HepG2 (cell line): ENCODE measurements at regions not wholly inside any gene's neighbourhood (a gene's known extent, or its start where the extent isn't known, plus 50 kb on each side); places are given as distances from the start of the nearest gene placed in this dataset.

ENCODE experiments used
- ATAC-seq: fragments of 200-7000 bp; cut with Tn5 transposase; 3 replicates; pipeline ENCODE4 v1.9.1; 2020; ENCODE audit warnings: mild to moderate bottlenecking, moderate library complexity
- BruUV-seq: library from RNA; stranded (reverse); fragments of 400-500 nt; replicated peaks from 2 replicates; lab custom pipeline; 2021; lab: Mats Ljungman, UMichigan
- CTCF ChIA-PET: fragments of 300-600 bp; formaldehyde crosslinking; extraction: SDS; loops from one replicate; lab custom pipeline; 2021; ENCODE audit warnings: low total read pairs, inconsistent platforms, low intra/inter-chr PET ratio; lab: Yijun Ruan, JAX
- POLR2A ChIA-PET: fragments of 350-600 bp; sonication (Branson Sonifier 250); formaldehyde crosslinking; loops from one replicate; lab custom pipeline; 2020; ENCODE audit warnings: antibody characterized with exemption, inconsistent platforms; lab: Yijun Ruan, JAX
- DNase-seq: peaks from one replicate; pipeline ENCODE4 v3.0.0-alpha.2; 2015; ENCODE audit warnings: low spot score
- FAIRE-seq: peaks from 3 replicates; lab custom pipeline; 2011; peaks lifted over from hg19 to GRCh38; lab: Jason Lieb, UNC
- H2AFZ ChIP-seq: one replicate; pipeline ENCODE4 v1.6.1; 2011; ENCODE audit warnings: low read length, inconsistent platforms
- H3K27ac ChIP-seq: fragments of 300-600 bp; 3 replicates; pipeline ENCODE4 v1.8.0; 2011; ENCODE audit warnings: mixed run types, mild to moderate bottlenecking, mixed read lengths, low read length, inconsistent platforms; ENCODE audit not compliant: insufficient read depth; ENCODE audit errors: extremely low read length
- H3K27me3 ChIP-seq, 2 experiments: fragments of 200-600 bp in 1 of 2; 2 replicates in 1 of 2; 3 replicates in 1 of 2; pipeline versions ENCODE4 v1.6.0 to v1.8.0; 2011; ENCODE audit warnings: low read length in 2 of 2, mild to moderate bottlenecking in 2 of 2, moderate library complexity in 2 of 2, inconsistent platforms in 1 of 2; ENCODE audit not compliant: insufficient read depth in 2 of 2, control insufficient read depth in 1 of 2
- H3K36me3 ChIP-seq, 2 experiments: fragments of 200-600 bp in 1 of 2; replicated peaks in 1 of 2; 2 replicates in 1 of 2; 3 replicates in 1 of 2; pipeline versions ENCODE4 v1.5.1 to v1.8.0; 2011; ENCODE audit warnings: low read length in 2 of 2, inconsistent platforms in 1 of 2; ENCODE audit not compliant: insufficient read depth in 2 of 2, control insufficient read depth in 1 of 2
- H3K4me1 ChIP-seq: 2 replicates; pipeline ENCODE4 v1.5.1; 2012; ENCODE audit warnings: low read length, inconsistent platforms; ENCODE audit not compliant: insufficient read depth
- H3K4me2 ChIP-seq: 2 replicates; pipeline ENCODE4 v1.6.0; 2011; ENCODE audit warnings: low read depth, low read length, inconsistent platforms
- H3K4me3 ChIP-seq, 3 experiments: fragments of 200-600 bp in 1 of 3; sonication (generic), shearing (Covaris generic) in 1 of 3; replicated peaks in 1 of 3; 2 replicates each; pipeline ENCODE4 v1.5.1; 2011 to 2016; ENCODE audit warnings: low read length in 3 of 3, inconsistent platforms in 2 of 3, low read depth in 2 of 3, mild to moderate bottlenecking in 2 of 3, control low read depth in 1 of 3, mixed read lengths in 1 of 3; ENCODE audit not compliant: insufficient read depth in 1 of 3
- H3K79me2 ChIP-seq: one replicate; pipeline ENCODE4 v1.6.1; 2011; ENCODE audit warnings: low read length, inconsistent platforms; ENCODE audit not compliant: insufficient read depth
- H3K9ac ChIP-seq: 2 replicates; pipeline ENCODE4 v1.6.0; 2011; ENCODE audit warnings: mild to moderate bottlenecking, low read depth, low read length, inconsistent platforms; ENCODE audit not compliant: insufficient read depth
- H3K9me3 ChIP-seq: 2 replicates; pipeline ENCODE4 v1.5.1; 2012; ENCODE audit warnings: mild to moderate bottlenecking, low read length
- H4K20me1 ChIP-seq: 2 replicates; pipeline ENCODE4 v1.6.0; 2011; ENCODE audit warnings: inconsistent platforms, mild to moderate bottlenecking, low read length, moderate library complexity; ENCODE audit not compliant: insufficient read depth
- HNRNPK ChIP-seq: fragments of 200-400 bp; formaldehyde crosslinking; IDR thresholded peaks from 2 replicates; pipeline ENCODE4 v1.6.1; 2018; ENCODE audit warnings: low read length, low read depth, moderate library complexity, mild to moderate bottlenecking; ENCODE audit not compliant: poor library complexity, severe bottlenecking
- MAFF ChIP-seq: IDR thresholded peaks from 2 replicates; pipeline ENCODE4 v1.6.1; 2011; ENCODE audit warnings: low read depth, low read length, improper control_type of control experiment
- MAFK ChIP-seq, 2 experiments: IDR thresholded peaks in 1 of 2; conservative IDR thresholded peaks in 1 of 2; 2 replicates each; pipeline ENCODE4 v1.6.1; 2011; ENCODE audit warnings: improper control_type of control experiment in 2 of 2, low read length in 2 of 2
- MLLT10 ChIP-seq: sonication (generic); formaldehyde crosslinking; IDR thresholded peaks from 2 replicates; pipeline ENCODE4 v1.4.0; 2020; ENCODE audit warnings: missing genetic modification reagents
- RFX1 ChIP-seq: fragments of 450-650 bp; IDR thresholded peaks from 2 replicates; pipeline ENCODE4 v1.6.1; 2017
- SMAD3 ChIP-seq: sonication (generic); formaldehyde crosslinking; IDR thresholded peaks from 2 replicates; pipeline ENCODE4 v1.4.0; 2020; ENCODE audit warnings: missing genetic modification reagents
- ZNF30 ChIP-seq: sonication (generic); formaldehyde crosslinking; IDR thresholded peaks from 2 replicates; pipeline ENCODE4 v1.5.0; 2020; ENCODE audit warnings: mild to moderate bottlenecking, missing genetic modification reagents
- ZNF564 ChIP-seq: sonication (generic); formaldehyde crosslinking; IDR thresholded peaks from 2 replicates; pipeline ENCODE4 v1.8.1; 2023; ENCODE audit warnings: mild to moderate bottlenecking, missing genetic modification reagents
- ZNF775 ChIP-seq: sonication (generic); formaldehyde crosslinking; IDR thresholded peaks from 2 replicates; pipeline ENCODE4 v1.4.0; 2020; ENCODE audit warnings: missing genetic modification reagents, mild to moderate bottlenecking, moderate library complexity, borderline replicate concordance
- WGBS: methylation state at CpG from one replicate; pipeline ENCODE4 v1.1.6; 2017; ENCODE audit warnings: low lambda C conversion rate; 5-methylcytosine and 5-hydroxymethylcytosine counted together
- in situ Hi-C: cut with HindIII; loops from 2 replicates; pipeline ENCODE4 v1.10.0; 2017; ENCODE audit warnings: low pct_unique_long_range_greater_than_20kb; ENCODE audit not compliant: extremely low pct_ligation_motif_present
- intact Hi-C: fragments of 100-400 bp; cut with micrococcal nuclease; formaldehyde crosslinking; loops from one replicate; pipeline ENCODE4 v1.10.0; 2022; ENCODE audit not compliant: unreplicated experiment

DNA sequence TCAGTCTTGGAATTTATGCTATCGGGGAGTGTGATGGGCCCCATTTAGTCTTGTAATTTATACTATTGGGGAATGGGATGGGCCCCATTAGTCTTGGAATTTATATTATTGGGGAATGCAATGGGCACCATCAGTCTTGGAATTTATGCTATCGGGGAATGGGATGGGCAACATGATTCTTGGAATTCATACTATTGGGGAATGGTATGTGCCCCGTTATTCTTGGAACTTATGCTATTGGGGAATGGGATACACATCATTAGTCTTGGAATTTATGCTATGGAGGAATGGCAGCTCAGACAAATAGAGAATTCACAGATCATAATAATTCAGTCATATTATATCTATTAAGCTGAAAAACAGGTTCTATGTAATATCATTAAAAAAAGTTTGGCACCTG lies 300.3 kb downstream of the SMOC2 start (continued):
- TF ChIP-seq MLLT10 (CRISPR knock-in tag): no peak
- TF ChIP-seq ZNF30: no peak
- no peak for TF ChIP-seq ZNF564 (CRISPR knock-in tag)
- TF ChIP-seq RFX1: no peak

DNA sequence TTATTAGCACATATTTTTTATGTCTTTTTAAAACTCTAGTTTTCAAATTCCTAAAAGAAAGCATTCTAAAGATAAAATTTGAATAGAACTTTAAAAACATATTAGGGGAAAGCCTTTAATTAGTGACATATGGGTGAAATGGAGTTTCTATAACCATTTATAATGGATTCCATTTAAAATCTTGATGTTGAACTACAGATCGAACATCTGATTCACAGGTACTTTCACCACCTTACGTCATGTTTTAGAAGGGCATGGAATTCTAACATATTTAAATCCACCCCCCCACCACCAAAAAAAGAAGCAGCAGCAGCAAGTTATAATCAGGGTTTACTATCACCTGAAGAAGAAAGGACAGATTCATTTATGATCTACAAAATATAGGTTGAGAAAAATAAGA lies 298.4 kb downstream of the SMOC2 start:
- Histone ChIP-seq H3K4me2 (no peak overlapping the region), H2AFZ (no peak overlapping the region), H4K20me1 (no peaks in the 10 kb centered on the region), H3K36me3 (no peaks in the 10 kb centered on the region), H3K9me3 (no peaks in the 10 kb centered on the region), H3K79me2 (no peaks in the 10 kb centered on the region), H3K4me3 (no peak overlapping the region), H3K27me3 (peaks cover 2 to 3% of the 10 kb centered on the region in 2 experiments; a peak in 2 of 5 replicates), H3K9ac (no peak overlapping the region), H3K27ac (no peak overlapping the region), H3K4me1 (no peaks in the 10 kb centered on the region)
- DNase-seq (no peak), ATAC-seq (no peak), FAIRE-seq (no peak)
- TF ChIP-seq SMAD3: no peak
- peak; percentile 48 for TF ChIP-seq HNRNPK
- BruUV-seq: no TSS peak
- POLR2A ChIA-PET: no interaction called here
- intact Hi-C loops: no loop called here
- in situ Hi-C loops: no loop called here
- 4% methylated on average over 2 of the region's 2 CpGs for WGBS
- CTCF ChIA-PET: no interaction called here

DNA sequence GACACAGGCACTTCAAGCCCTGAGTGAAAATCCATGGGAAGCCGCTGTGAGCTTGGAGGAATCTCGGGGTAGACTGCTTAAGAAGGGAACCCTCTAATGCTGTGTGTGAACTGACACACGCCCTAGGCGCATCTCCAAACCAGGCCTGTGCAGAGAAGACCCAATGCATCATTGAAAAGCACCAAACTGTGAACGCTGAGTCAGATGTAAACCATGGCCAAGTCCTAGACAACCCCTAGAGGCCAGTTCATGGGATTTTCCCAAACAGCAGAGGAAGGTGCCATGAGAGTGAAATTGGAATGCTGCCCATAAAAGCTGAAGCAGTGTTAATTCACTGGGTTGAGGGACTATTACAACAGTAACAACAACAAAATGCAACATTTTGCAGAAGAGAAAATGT lies 296.5 kb downstream of the SMOC2 start:
- Histone ChIP-seq H3K9me3 (no peaks in the 10 kb centered on the region), H2AFZ (no peak overlapping the region), H3K27ac (no peak overlapping the region), H3K79me2 (no peaks in the 10 kb centered on the region), H3K4me3 (no peak overlapping the region), H3K9ac (no peak overlapping the region), H3K4me1 (no peaks in the 10 kb centered on the region), H3K27me3 (peaks cover 2 to 5% of the 10 kb centered on the region in 2 experiments; a peak in 2 of 5 replicates), H3K4me2 (no peak overlapping the region), H3K36me3 (no peaks in the 10 kb centered on the region), H4K20me1 (no peaks in the 10 kb centered on the region)
- CTCF ChIA-PET: no interaction called here
- BruUV-seq: no TSS peak
- FAIRE-seq (no peak), ATAC-seq (peak; percentile 55; the same call in 2 of the 3 replicates), DNase-seq (peak; percentile 18)
- POLR2A ChIA-PET: no interaction called here
- 0 out of 4 replicates have a peak, but pooled peaks of 1 of the 2 experiments have one; percentile 23 for TF ChIP-seq MAFK (conservative IDR thresholded peaks at IDR 0.05 in 1 of 2, IDR thresholded peaks at IDR 0.05 in 1 of 2; ENCODE audit: low read length in 2 of 2)
- no peak for TF ChIP-seq ZNF775 (CRISPR knock-in tag)
- TF ChIP-seq MAFF: 0 out of 2 replicates have a peak, but pooled peaks have one; percentile 1
- intact Hi-C loops: no loop called here
- 5% methylated on average over 5 of the region's 5 CpGs for WGBS
- in situ Hi-C loops: no loop called here
